ENCODE measurements at regions not wholly inside any gene's neighbourhood (a gene's known extent, or its start where the extent isn't known, plus 50 kb on each side); places are given as distances from the start of the nearest gene placed in this dataset.

- no peaks in the 10 kb centered on the region for H3K4me1 ChIP-seq (ENCODE audit: insufficient read depth, low read length, poor library complexity, severe bottlenecking)
- H3K79me2 ChIP-seq (ENCODE audit: insufficient read depth, low read depth, low read length): no peaks in the 10 kb centered on the region
- no TSS peak for BruUV-seq (replicated peaks)
- CTCF ChIA-PET (ENCODE audit: unreplicated experiment): no interaction called here
- H3K36me3 ChIP-seq (ENCODE audit: insufficient read depth, low read length): no peaks in the 10 kb centered on the region
- H3K9me3 ChIP-seq (ENCODE audit: low read length): no peaks in the 10 kb centered on the region
- H3K9me2 ChIP-seq (ENCODE audit: insufficient read depth, low read length): no peaks in the 10 kb centered on the region
- H3K27ac ChIP-seq (ENCODE audit: low read depth, low read length, poor library complexity, severe bottlenecking): no peak overlapping the region
- TF ChIP-seq CTCF (conservative IDR thresholded peaks at IDR 0.05; ENCODE audit: low read length) (no peak), EZH2phosphoT487 (IDR thresholded peaks at IDR 0.05; ENCODE audit: borderline replicate concordance, low read depth, low read length) (no peak)
- H3K4me3 ChIP-seq (ENCODE audit: low read depth, low read length, poor library complexity, severe bottlenecking): no peak overlapping the region
- no peak overlapping the region for H2AFZ ChIP-seq (ENCODE audit: low read length)
- no peaks in the 10 kb centered on the region for H4K20me1 ChIP-seq (ENCODE audit: insufficient read depth, low read length)
- DNase-seq (ENCODE audit: low spot score): no peak
- POLR2A ChIA-PET: interaction anchor here (0.6 kb wide), 1 partner anchor 20 kb away, joined by 3 read pairs; no protein-coding TSS in a partner anchor
- intact Hi-C loops (cut with micrococcal nuclease; ENCODE audit: unreplicated experiment): no loop called here
- no peak overlapping the region for H3K4me2 ChIP-seq (ENCODE audit: low read length)
Measured at GRCh38 chr15:66897416-66897815, 168.0 kb upstream of the SMAD3 start.

- no TSS peak for BruUV-seq (replicated peaks)
- no peak overlapping the region for H3K4me2 ChIP-seq (ENCODE audit: low read length)
- H2AFZ ChIP-seq (ENCODE audit: low read length): no peak overlapping the region
- no peaks in the 10 kb centered on the region for H3K4me1 ChIP-seq (ENCODE audit: insufficient read depth, low read length, poor library complexity, severe bottlenecking)
- H3K36me3 ChIP-seq (ENCODE audit: insufficient read depth, low read length): no peaks in the 10 kb centered on the region
- TF ChIP-seq EZH2phosphoT487 (IDR thresholded peaks at IDR 0.05; ENCODE audit: borderline replicate concordance, low read depth, low read length) (no peak), CTCF (conservative IDR thresholded peaks at IDR 0.05; ENCODE audit: low read length) (no peak)
- CTCF ChIA-PET (ENCODE audit: unreplicated experiment): no interaction called here
- DNase-seq (ENCODE audit: low spot score): no peak
- no peaks in the 10 kb centered on the region for H4K20me1 ChIP-seq (ENCODE audit: insufficient read depth, low read length)
- no peak overlapping the region for H3K4me3 ChIP-seq (ENCODE audit: low read depth, low read length, poor library complexity, severe bottlenecking)
- intact Hi-C loops (cut with micrococcal nuclease; ENCODE audit: unreplicated experiment): no loop called here
- H3K27ac ChIP-seq (ENCODE audit: low read depth, low read length, poor library complexity, severe bottlenecking): no peak overlapping the region
- no peaks in the 10 kb centered on the region for H3K9me2 ChIP-seq (ENCODE audit: insufficient read depth, low read length)
- H3K9me3 ChIP-seq (ENCODE audit: low read length): no peaks in the 10 kb centered on the region
- POLR2A ChIA-PET: interaction anchor here (0.6 kb wide), 1 partner anchor 19 kb away, joined by 3 read pairs; no protein-coding TSS in a partner anchor
- no peaks in the 10 kb centered on the region for H3K79me2 ChIP-seq (ENCODE audit: insufficient read depth, low read depth, low read length)
Measured at GRCh38 chr15:66897971-66898370, 167.4 kb upstream of the SMAD3 start.

- intact Hi-C loops (cut with micrococcal nuclease; ENCODE audit: unreplicated experiment): no loop called here
- H3K27ac ChIP-seq (ENCODE audit: low read depth, low read length, poor library complexity, severe bottlenecking): no peak overlapping the region
- no peaks in the 10 kb centered on the region for H3K9me3 ChIP-seq (ENCODE audit: low read length)
- ChIA-PET CTCF (ENCODE audit: unreplicated experiment) (no interaction called here), POLR2A (no interaction called here)
- DNase-seq (ENCODE audit: low spot score): no peak
- no peak overlapping the region for H2AFZ ChIP-seq (ENCODE audit: low read length)
- H3K79me2 ChIP-seq (ENCODE audit: insufficient read depth, low read depth, low read length): no peaks in the 10 kb centered on the region
- no TSS peak for BruUV-seq (replicated peaks)
- H4K20me1 ChIP-seq (ENCODE audit: insufficient read depth, low read length): no peaks in the 10 kb centered on the region
- H3K4me3 ChIP-seq (ENCODE audit: low read depth, low read length, poor library complexity, severe bottlenecking): no peak overlapping the region
- no peaks in the 10 kb centered on the region for H3K4me1 ChIP-seq (ENCODE audit: insufficient read depth, low read length, poor library complexity, severe bottlenecking)
- no peaks in the 10 kb centered on the region for H3K9me2 ChIP-seq (ENCODE audit: insufficient read depth, low read length)
- no peaks in the 10 kb centered on the region for H3K36me3 ChIP-seq (ENCODE audit: insufficient read depth, low read length)
- TF ChIP-seq EZH2phosphoT487 (IDR thresholded peaks at IDR 0.05; ENCODE audit: borderline replicate concordance, low read depth, low read length): no peak
- no peak for TF ChIP-seq CTCF (conservative IDR thresholded peaks at IDR 0.05; ENCODE audit: low read length)
- no peak overlapping the region for H3K4me2 ChIP-seq (ENCODE audit: low read length)
Measured at GRCh38 chr15:66898656-66899386, 166.6 kb upstream of the SMAD3 start.

Data from OCI-LY7 (cell line).